Endothelial cell of umbilical vein (primary cell): ENCODE measurements at regions not wholly inside any gene's neighbourhood (a gene's known extent, or its start where the extent isn't known, plus 50 kb on each side); places are given as distances from the start of the nearest gene placed in this dataset.

ENCODE experiments used
- CTCF ChIP-seq, 2 donors: IDR thresholded peaks; 1 replicate in 1 of 2; 2 replicates in 1 of 2; pipeline ENCODE4 v1.5.1; 2011; ENCODE audit warnings: low read length in 2 of 2, mild to moderate bottlenecking in 2 of 2, moderate library complexity in 2 of 2, control low read depth in 1 of 2, inconsistent platforms in 1 of 2, low read depth in 1 of 2; ENCODE audit not compliant: insufficient read depth in 1 of 2; ENCODE audit errors: extremely low read depth in 1 of 2
- EZH2 ChIP-seq: IDR thresholded peaks from 2 replicates; pipeline ENCODE4 v1.6.1; 2012; ENCODE audit warnings: borderline replicate concordance, low read depth, mild to moderate bottlenecking, moderate library complexity, low read length, inconsistent platforms; ENCODE audit not compliant: severe bottlenecking
- MAX ChIP-seq: IDR thresholded peaks from 2 replicates; pipeline ENCODE4 v1.6.1; 2011; ENCODE audit not compliant: insufficient read depth, insufficient read length
- POLR2A ChIP-seq: IDR thresholded peaks from 2 replicates; pipeline ENCODE4 v1.6.1; 2012; ENCODE audit warnings: low read depth, mild to moderate bottlenecking, control low read depth, low read length

- TF ChIP-seq CTCF (IDR thresholded peaks at IDR 0.05; ENCODE audit: extremely low read depth in 1 of 2, insufficient read depth in 1 of 2, low read depth in 1 of 2, low read length in 2 of 2) (no peak), POLR2A (no peak), EZH2 (no peak), MAX (no peak)
These were observed 465.4 kb upstream of the TNP1 start for GRCh38 chr2:217325251-217325650.
